KOPT-K1 (cell line): ENCODE measurements at regions not wholly inside any gene's neighbourhood (a gene's known extent, or its start where the extent isn't known, plus 50 kb on each side); places are given as distances from the start of the nearest gene placed in this dataset.

Experiments
- H3K27ac ChIP-seq: fragments of 200-600 bp; sonication (generic); 2 replicates; pipeline ENCODE4 v1.5.1; 2016; ENCODE audit warnings: antibody characterized with exemption, mild to moderate bottlenecking, low read depth, low read length; ENCODE audit not compliant: poor library complexity, severe bottlenecking
- H3K36me3 ChIP-seq: fragments of 200-600 bp; sonication (generic); 2 replicates; pipeline ENCODE4 v1.5.1; 2017; ENCODE audit warnings: antibody characterized with exemption, mild to moderate bottlenecking, low read length, moderate library complexity; ENCODE audit not compliant: insufficient read depth
- H3K9me3 ChIP-seq: fragments of 200-600 bp; sonication (generic); 2 replicates; pipeline ENCODE4 v1.5.1; 2017; ENCODE audit warnings: antibody characterized with exemption, low read length, mild to moderate bottlenecking; ENCODE audit not compliant: insufficient read depth, poor library complexity, severe bottlenecking

- no peaks in the 10 kb centered on the region for H3K36me3 ChIP-seq
- H3K27ac ChIP-seq: no peak overlapping the region
- no peaks in the 10 kb centered on the region for H3K9me3 ChIP-seq
Measured at GRCh38 chr20:17838921-17839320, 129.7 kb downstream of the SNX5 start.

DNA sequence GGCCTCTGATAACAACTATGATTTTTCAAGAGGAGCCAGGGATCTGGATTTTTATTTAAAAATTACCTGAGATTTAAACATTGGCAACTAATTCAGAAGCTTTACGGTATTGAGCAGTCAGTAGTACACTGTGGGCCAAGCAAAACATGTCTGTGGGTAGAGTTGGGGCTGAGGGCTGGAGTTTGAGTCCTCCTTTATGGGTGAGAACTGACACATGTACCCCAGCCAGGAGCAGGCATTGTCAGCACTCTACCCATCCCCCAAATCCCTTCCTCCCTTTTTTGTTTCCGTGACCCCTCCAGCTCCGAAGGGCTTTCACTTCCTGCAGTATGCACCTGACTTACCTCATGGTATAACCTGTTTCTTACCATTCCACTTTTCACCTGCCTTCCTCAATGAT is 131.4 kb downstream of the SNX5 start:
- Histone ChIP-seq H3K36me3 (no peaks in the 10 kb centered on the region), H3K27ac (no peak overlapping the region)

DNA sequence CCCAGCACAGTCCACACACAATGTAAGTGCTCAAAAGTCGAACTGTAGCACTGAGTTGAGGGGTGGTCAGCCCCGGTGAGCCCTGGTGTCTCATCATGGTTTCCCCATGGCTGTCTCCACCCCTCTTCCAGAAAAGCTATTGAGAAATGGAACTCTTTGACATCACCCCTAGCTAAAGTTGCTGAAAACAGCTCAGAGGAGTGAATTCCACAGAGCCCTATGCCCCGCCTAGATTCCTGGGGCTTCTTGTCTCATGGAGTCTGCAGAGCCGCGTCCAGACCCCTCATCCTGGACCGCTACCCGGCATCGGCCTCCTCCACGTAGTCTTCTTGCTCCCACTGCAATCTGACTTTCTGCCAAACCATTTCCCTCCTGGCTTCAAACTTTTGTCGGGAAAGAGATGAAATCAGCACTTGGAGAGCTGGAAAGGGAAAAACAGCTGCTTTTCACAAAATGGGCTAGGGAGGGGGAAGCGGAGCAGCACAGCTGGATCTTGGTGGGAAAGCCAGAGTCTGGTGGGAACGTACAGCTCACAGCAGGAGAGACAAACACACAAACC is 132.2 kb downstream of the SNX5 start:
- Histone ChIP-seq H3K36me3 (no peaks in the 10 kb centered on the region), H3K9me3 (no peaks in the 10 kb centered on the region), H3K27ac (no peak overlapping the region)

More for the DNA sequence above, 131.4 kb downstream of the SNX5 start:
- H3K9me3 ChIP-seq: no peaks in the 10 kb centered on the region

GRCh38 chr20:17835934-17836300 is 132.7 kb downstream of the SNX5 start:
- Histone ChIP-seq H3K9me3 (no peaks in the 10 kb centered on the region), H3K27ac (no peak overlapping the region), H3K36me3 (no peaks in the 10 kb centered on the region)

GRCh38 chr20:17835240-17835933 is 133.2 kb downstream of the SNX5 start:
- H3K9me3 ChIP-seq: no peaks in the 10 kb centered on the region
- no peaks in the 10 kb centered on the region for H3K36me3 ChIP-seq
- H3K27ac ChIP-seq: no peak overlapping the region

DNA sequence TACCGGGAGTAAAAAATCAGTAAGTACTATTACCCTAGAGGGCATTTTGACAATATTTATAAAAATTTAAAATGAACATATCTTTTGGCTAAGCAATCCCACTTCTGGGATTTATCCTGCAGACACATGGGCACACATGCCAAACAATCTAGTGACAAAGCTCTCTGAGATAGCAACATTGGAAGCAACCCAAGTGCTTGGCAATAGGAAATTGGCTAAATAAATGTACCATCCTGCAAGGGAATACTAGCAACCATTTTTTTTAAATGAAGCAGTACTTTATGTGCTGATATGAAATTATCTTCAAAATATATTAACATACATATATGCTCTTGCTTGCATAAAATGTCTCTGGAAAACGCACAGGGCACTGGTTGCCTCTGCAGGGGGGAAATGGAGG is 133.8 kb downstream of the SNX5 start:
- Histone ChIP-seq H3K9me3 (no peaks in the 10 kb centered on the region), H3K36me3 (no peaks in the 10 kb centered on the region), H3K27ac (no peak overlapping the region)

GRCh38 chr20:17833036-17833674 is 133.4 kb downstream of the BANF2 start:
- Histone ChIP-seq H3K9me3 (no peaks in the 10 kb centered on the region), H3K27ac (no peak overlapping the region), H3K36me3 (no peaks in the 10 kb centered on the region)

GRCh38 chr20:17832236-17832915 is 132.6 kb downstream of the BANF2 start:
- Histone ChIP-seq H3K36me3 (no peaks in the 10 kb centered on the region), H3K27ac (no peak overlapping the region), H3K9me3 (no peaks in the 10 kb centered on the region)

- Histone ChIP-seq H3K27ac (no peak overlapping the region), H3K9me3 (no peaks in the 10 kb centered on the region), H3K36me3 (no peaks in the 10 kb centered on the region)
Measured at GRCh38 chr20:17828598-17829144, 128.9 kb downstream of the BANF2 start.

- Histone ChIP-seq H3K36me3 (no peaks in the 10 kb centered on the region), H3K27ac (no peak overlapping the region), H3K9me3 (no peaks in the 10 kb centered on the region)
Measured at GRCh38 chr20:17827759-17828559, 128.2 kb downstream of the BANF2 start.

DNA sequence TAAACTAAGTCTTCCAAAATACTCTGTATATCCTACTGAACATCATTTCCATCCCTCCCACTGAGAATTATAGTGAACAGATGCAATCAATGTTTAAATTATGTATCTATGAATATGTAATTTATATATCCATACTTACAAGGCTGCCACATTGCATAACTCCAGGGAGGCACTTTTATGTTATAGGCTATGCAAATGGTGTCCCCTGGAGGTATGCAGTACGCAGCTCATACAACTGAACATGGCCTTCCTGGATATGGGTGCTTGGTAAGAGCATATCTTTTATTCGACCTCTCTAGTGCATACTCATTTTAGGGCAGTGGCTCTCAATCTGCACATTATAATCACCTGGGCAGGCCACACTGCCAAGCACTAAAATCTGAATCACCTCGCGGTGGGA is 127.3 kb downstream of the BANF2 start:
- no peaks in the 10 kb centered on the region for H3K9me3 ChIP-seq
- no peaks in the 10 kb centered on the region for H3K36me3 ChIP-seq
- no peak overlapping the region for H3K27ac ChIP-seq

DNA sequence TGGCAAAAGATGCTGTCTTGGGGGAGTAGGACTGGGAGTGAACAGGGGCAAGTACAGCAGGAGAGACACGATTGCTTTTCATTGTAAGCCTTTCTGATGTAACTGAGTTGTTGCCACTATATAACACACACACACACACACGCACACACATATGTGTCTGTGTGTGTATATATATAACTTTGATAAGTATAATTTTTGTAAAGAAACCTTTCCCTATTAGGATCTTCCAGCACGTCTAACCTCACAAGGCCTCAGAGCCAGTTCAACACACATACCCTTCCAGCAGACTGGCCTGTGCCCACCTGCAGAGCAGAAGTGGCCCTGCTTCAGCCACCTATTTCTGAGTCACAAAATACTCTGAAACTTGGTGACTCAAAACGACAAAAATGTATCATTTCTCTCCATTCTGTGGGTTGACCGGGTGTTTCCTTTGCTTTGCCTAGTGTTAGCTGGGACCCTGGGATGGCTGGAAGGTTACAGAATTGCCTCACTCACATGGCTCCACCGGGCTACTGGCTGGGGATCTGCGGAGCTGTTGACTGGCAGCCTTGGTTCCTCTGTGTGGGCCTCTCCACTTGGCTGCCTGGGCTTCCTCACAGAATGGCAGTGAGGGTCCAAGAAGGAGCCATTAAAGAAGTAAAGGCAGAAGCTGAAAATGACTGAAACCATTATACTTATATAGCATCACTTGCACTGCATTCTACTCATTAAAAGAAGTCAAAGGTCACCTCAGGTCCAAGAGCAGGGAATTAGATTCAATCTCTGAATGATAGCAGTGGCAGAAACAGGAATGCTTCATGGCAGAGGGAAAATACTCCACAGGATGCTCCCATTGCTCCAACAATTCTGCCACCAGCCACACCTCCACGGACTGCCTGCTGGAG is 126.4 kb downstream of the BANF2 start:
- no peaks in the 10 kb centered on the region for H3K9me3 ChIP-seq
- no peak overlapping the region for H3K27ac ChIP-seq
- H3K36me3 ChIP-seq: no peaks in the 10 kb centered on the region

DNA sequence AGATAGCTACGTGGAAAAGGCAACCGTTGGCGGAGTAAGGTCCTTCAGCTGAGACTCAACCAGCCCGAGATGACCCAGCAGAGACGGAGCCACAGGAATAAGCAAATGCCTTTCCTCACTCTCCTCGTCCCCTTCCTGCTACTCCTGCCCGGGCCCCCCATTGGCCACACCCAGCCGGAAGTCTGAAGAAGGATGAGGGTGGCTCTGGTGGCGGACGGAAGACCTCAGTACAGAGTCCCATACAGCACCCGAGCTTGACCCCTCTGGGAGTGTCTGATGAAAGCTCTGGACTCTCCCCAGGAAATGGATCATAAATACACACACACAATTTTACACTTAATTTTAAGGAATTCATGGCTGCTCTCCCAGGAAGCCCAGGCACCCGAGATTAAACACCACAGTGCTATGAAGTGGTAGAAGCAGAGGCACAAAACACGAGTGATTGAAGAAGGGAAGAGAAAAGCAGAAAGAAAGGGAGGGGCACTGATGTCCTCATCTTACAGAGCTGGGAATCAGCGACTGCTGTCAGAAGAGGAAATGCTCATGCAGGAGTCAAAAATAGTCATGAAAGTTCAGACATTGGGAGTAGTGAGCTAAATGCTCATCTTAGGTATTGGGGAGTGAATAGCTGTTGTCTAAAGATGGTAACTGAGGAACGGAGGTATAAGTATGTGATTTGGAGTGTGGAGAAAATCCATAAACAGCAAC is 125.6 kb downstream of the BANF2 start:
- Histone ChIP-seq H3K27ac (no peak overlapping the region), H3K9me3 (no peaks in the 10 kb centered on the region), H3K36me3 (no peaks in the 10 kb centered on the region)
